Activated CD8-positive, alpha-beta T cell treated with anti-CD3 and anti-CD28 coated beads for 36 hours (primary cell): ENCODE measurements at regions not wholly inside any gene's neighbourhood (a gene's known extent, or its start where the extent isn't known, plus 50 kb on each side); places are given as distances from the start of the nearest gene placed in this dataset.

Source experiments
- ATAC-seq: fragments of 200-7000 bp; cut with Tn5 transposase; one replicate; pipeline ENCODE4 v1.10.0; 2021; ENCODE audit warnings: mild to moderate bottlenecking, moderate library complexity
- CTCF ChIA-PET: fragments of 350-600 bp; sonication (Branson Sonifier 250); formaldehyde crosslinking; loops from one replicate; lab custom pipeline; 2021; ENCODE audit warnings: antibody characterized with exemption; lab: Charles Lee
- POLR2A ChIA-PET: fragments of 350-600 bp; sonication (Branson Sonifier 250); formaldehyde crosslinking; loops from one replicate; lab custom pipeline; 2021; ENCODE audit warnings: antibody characterized with exemption; lab: Charles Lee
- DNase-seq: peaks from one replicate; pipeline ENCODE4 v3.0.0-alpha.2; 2020
- H3K27ac Mint-ChIP-seq: one replicate; pipeline ENCODE4 v1.8.0; 2021; ENCODE audit warnings: mild to moderate bottlenecking, mixed read lengths
- H3K27me3 Mint-ChIP-seq: one replicate; pipeline ENCODE4 v1.8.0; 2021; ENCODE audit warnings: mixed read lengths
- H3K36me3 Mint-ChIP-seq: one replicate; pipeline ENCODE4 v1.8.0; 2021; ENCODE audit warnings: low read depth, mixed read lengths
- H3K4me1 Mint-ChIP-seq: one replicate; pipeline ENCODE4 v1.8.0; 2021; ENCODE audit warnings: low read depth, mixed read lengths
- H3K4me3 Mint-ChIP-seq: one replicate; pipeline ENCODE4 v1.8.0; 2021; ENCODE audit warnings: mild to moderate bottlenecking, moderate library complexity, mixed read lengths
- H3K9me3 Mint-ChIP-seq: one replicate; pipeline ENCODE4 v1.8.0; 2021; ENCODE audit warnings: mixed read lengths
- intact Hi-C: fragments of 100-400 bp; cut with micrococcal nuclease; formaldehyde crosslinking; loops from one replicate; pipeline ENCODE4 v1.10.0; 2022
- TF ChIP-seq, protein P1 (sequence below): fragments of 200-600 bp; IDR thresholded peaks from one replicate; pipeline ENCODE4 v1.8.0; 2022; ENCODE audit warnings: antibody characterized with exemption, mild to moderate bottlenecking

DNA sequence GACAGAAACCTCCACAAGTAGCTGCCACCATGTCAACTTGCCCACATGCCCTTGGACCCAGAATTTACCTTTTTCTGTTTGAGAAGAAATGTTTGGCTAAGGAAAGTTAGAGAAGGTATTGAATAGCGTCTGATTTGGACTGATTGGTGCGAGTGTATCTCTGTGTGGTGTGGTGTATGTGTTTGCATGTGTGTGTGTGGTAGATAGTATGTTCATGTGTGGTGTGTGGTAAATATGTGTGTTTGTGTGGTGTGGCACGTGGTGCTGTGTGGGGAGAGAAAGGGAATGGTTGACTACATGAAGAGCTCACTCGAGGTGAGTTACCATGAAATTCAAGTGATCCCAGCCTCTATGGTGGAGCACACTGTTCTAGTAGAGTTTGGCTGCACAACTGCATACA, 360.8 kb upstream of the SPHKAP start:
- POLR2A ChIA-PET = no interaction called here
- TF ChIP-seq, protein P1, sequence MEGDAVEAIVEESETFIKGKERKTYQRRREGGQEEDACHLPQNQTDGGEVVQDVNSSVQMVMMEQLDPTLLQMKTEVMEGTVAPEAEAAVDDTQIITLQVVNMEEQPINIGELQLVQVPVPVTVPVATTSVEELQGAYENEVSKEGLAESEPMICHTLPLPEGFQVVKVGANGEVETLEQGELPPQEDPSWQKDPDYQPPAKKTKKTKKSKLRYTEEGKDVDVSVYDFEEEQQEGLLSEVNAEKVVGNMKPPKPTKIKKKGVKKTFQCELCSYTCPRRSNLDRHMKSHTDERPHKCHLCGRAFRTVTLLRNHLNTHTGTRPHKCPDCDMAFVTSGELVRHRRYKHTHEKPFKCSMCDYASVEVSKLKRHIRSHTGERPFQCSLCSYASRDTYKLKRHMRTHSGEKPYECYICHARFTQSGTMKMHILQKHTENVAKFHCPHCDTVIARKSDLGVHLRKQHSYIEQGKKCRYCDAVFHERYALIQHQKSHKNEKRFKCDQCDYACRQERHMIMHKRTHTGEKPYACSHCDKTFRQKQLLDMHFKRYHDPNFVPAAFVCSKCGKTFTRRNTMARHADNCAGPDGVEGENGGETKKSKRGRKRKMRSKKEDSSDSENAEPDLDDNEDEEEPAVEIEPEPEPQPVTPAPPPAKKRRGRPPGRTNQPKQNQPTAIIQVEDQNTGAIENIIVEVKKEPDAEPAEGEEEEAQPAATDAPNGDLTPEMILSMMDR = no peak
- Mint-ChIP-seq H3K4me3 (no peak overlapping the region), H3K27ac (no peak overlapping the region), H3K9me3 (peaks cover 6% of the 10 kb centered on the region), H3K4me1 (no peaks in the 10 kb centered on the region), H3K36me3 (no peaks in the 10 kb centered on the region), H3K27me3 (no peaks in the 10 kb centered on the region)
- ATAC-seq = no peak
- intact Hi-C loops = no loop called here
- CTCF ChIA-PET = no interaction called here
- no peak for DNase-seq

GRCh38 chr2:228541789-228542188, 360.3 kb upstream of the SPHKAP start:
- CTCF ChIA-PET = no interaction called here
- Mint-ChIP-seq H3K27me3 (no peaks in the 10 kb centered on the region), H3K9me3 (peaks cover 6% of the 10 kb centered on the region)

GRCh38 chr2:228540976-228541375, 359.5 kb upstream of the SPHKAP start:
- TF ChIP-seq, protein P1 = no peak
- no peak for DNase-seq
- Mint-ChIP-seq H3K9me3 (peaks cover 9% of the 10 kb centered on the region), H3K4me3 (no peak overlapping the region), H3K27me3 (no peaks in the 10 kb centered on the region), H3K4me1 (no peaks in the 10 kb centered on the region), H3K27ac (no peak overlapping the region), H3K36me3 (no peaks in the 10 kb centered on the region)
- ChIA-PET POLR2A (no interaction called here), CTCF (no interaction called here)
- intact Hi-C loops = no loop called here
- ATAC-seq = no peak

More at GRCh38 chr2:228541789-228542188, 360.3 kb upstream of the SPHKAP start:
- intact Hi-C loops = no loop called here
- DNase-seq = no peak
- no peak overlapping the region for H3K4me3 Mint-ChIP-seq
- no peaks in the 10 kb centered on the region for H3K36me3 Mint-ChIP-seq
- POLR2A ChIA-PET = no interaction called here
- TF ChIP-seq, protein P1 = no peak
- no peak overlapping the region for H3K27ac Mint-ChIP-seq
- no peaks in the 10 kb centered on the region for H3K4me1 Mint-ChIP-seq
- ATAC-seq = no peak

GRCh38 chr2:228535396-228535795, 353.9 kb upstream of the SPHKAP start:
- ATAC-seq = no peak
- TF ChIP-seq, protein P1 = no peak
- Mint-ChIP-seq H3K36me3 (no peaks in the 10 kb centered on the region), H3K27me3 (no peaks in the 10 kb centered on the region), H3K4me3 (no peak overlapping the region), H3K9me3 (peaks cover 9% of the 10 kb centered on the region), H3K27ac (no peak overlapping the region), H3K4me1 (no peaks in the 10 kb centered on the region)
- CTCF ChIA-PET = no interaction called here
- DNase-seq = no peak
- POLR2A ChIA-PET = no interaction called here
- intact Hi-C loops = no loop called here

GRCh38 chr2:228533156-228533555, 351.7 kb upstream of the SPHKAP start:
- H3K27me3 Mint-ChIP-seq = no peaks in the 10 kb centered on the region
- intact Hi-C loops = no loop called here
- H3K4me3 Mint-ChIP-seq = no peak overlapping the region
- H3K36me3 Mint-ChIP-seq = no peaks in the 10 kb centered on the region
- POLR2A ChIA-PET = no interaction called here
- no peak for ATAC-seq
- no peak for DNase-seq
- TF ChIP-seq, protein P1 = no peak
- CTCF ChIA-PET = no interaction called here
- no peak overlapping the region for H3K27ac Mint-ChIP-seq
- H3K4me1 Mint-ChIP-seq = no peaks in the 10 kb centered on the region
- peaks cover 9% of the 10 kb centered on the region for H3K9me3 Mint-ChIP-seq
